Fibroblast of lung (primary cell): ENCODE measurements at regions not wholly inside any gene's neighbourhood (a gene's known extent, or its start where the extent isn't known, plus 50 kb on each side); places are given as distances from the start of the nearest gene placed in this dataset.

Source experiments
- EZH2 ChIP-seq: IDR thresholded peaks from 2 replicates; pipeline ENCODE4 v1.5.1; 2012; ENCODE audit warnings: low read length, control low read depth, mild to moderate bottlenecking; ENCODE audit errors: missing control alignments
- TF ChIP-seq, protein P1 (sequence below), 2 donors: IDR thresholded peaks in 1 of 2; conservative IDR thresholded peaks in 1 of 2; 1 replicate in 1 of 2; 2 replicates in 1 of 2; pipeline ENCODE4 v1.5.1; 2011 to 2012; ENCODE audit warnings: low read length in 2 of 2, control low read depth in 1 of 2, inconsistent platforms in 1 of 2, low read depth in 1 of 2, mild to moderate bottlenecking in 1 of 2

GRCh38 chr10:111784436-111784835 is 399.1 kb downstream of the GPAM start:
- TF ChIP-seq, protein P1, sequence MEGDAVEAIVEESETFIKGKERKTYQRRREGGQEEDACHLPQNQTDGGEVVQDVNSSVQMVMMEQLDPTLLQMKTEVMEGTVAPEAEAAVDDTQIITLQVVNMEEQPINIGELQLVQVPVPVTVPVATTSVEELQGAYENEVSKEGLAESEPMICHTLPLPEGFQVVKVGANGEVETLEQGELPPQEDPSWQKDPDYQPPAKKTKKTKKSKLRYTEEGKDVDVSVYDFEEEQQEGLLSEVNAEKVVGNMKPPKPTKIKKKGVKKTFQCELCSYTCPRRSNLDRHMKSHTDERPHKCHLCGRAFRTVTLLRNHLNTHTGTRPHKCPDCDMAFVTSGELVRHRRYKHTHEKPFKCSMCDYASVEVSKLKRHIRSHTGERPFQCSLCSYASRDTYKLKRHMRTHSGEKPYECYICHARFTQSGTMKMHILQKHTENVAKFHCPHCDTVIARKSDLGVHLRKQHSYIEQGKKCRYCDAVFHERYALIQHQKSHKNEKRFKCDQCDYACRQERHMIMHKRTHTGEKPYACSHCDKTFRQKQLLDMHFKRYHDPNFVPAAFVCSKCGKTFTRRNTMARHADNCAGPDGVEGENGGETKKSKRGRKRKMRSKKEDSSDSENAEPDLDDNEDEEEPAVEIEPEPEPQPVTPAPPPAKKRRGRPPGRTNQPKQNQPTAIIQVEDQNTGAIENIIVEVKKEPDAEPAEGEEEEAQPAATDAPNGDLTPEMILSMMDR (conservative IDR thresholded peaks at IDR 0.05 in 1 of 2, IDR thresholded peaks at IDR 0.05 in 1 of 2; ENCODE audit: low read depth in 1 of 2, low read length in 2 of 2): no peak
- no peak for TF ChIP-seq EZH2
